ENCODE measurements at regions not wholly inside any gene's neighbourhood (a gene's known extent, or its start where the extent isn't known, plus 50 kb on each side); places are given as distances from the start of the nearest gene placed in this dataset.

DNA sequence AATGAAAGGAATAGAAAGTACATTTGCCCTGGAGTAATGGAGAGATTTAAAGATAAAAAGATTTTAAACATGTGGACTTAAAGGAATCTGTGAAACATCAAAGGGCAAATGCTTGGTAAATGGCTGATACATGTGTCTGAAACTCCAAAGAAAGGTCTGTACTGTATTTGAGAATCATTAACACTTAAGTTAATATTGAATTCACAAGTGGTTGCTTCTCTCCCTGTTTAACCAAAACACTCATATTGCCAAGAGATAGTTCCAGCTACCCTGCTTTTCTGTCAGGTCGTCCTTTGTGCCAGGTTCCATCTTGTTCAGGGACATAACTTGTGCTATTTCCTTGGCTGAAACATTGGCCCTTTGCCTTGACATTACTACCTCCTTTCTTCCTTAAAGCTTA is 171.3 kb upstream of the HS3ST5 start:
- Histone ChIP-seq H3K27me3 (no peaks in the 10 kb centered on the region), H3K9me3 (replicated peaks) (no peaks in the 10 kb centered on the region), H3K36me3 (no peaks in the 10 kb centered on the region), H3K4me1 (no peaks in the 10 kb centered on the region), H3K27ac (no peak overlapping the region), H3K4me3 (no peak overlapping the region)
- no peak for DNase-seq

DNA sequence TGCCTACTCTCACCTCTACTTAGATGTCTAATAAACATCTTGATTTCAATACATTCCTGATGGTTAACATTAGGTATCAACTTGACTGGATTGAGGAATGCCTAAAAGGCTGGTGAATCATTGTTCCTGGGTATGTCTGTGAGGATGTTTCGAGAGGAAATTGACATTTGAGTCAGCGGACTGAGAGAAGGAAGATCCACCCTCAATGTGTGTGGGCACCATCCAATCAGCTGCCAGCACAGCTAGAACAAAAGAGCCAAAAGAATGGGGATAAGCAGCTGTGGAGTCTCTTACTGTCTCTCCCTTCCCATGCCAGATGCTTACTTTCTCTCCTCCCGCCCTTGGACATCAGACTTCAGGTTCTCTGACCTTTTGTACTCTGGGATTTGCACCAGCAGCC is 128.6 kb upstream of the HS3ST5 start:
- Histone ChIP-seq H3K9me3 (replicated peaks) (no peaks in the 10 kb centered on the region), H3K27me3 (peaks cover 3% of the 10 kb centered on the region; the same call in 1 of the 2 replicates), H3K36me3 (no peaks in the 10 kb centered on the region), H3K4me3 (no peak overlapping the region), H3K4me1 (no peaks in the 10 kb centered on the region), H3K27ac (no peak overlapping the region)
- DNase-seq: peak in 1 of 2 experiments; percentile 6

DNA sequence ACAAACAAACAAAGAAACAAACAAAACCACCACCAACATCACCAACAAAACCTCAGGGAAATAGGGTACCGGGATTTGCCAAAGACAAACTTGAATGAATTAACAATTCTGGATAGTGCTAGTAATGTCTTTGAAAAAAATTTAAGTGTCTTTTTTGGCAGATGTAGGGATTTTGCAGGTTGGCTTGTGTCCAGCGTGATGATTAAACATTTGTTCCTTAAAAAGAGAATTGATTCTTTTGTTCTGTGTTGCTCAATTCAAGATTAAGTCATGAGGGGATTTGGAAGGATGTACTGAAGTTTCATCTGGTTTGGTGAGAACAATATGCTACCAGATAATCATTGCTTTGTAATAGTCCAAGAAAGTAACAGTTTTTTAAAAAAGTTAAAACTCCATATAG is 125.1 kb upstream of the HS3ST5 start:
- H3K4me1 ChIP-seq: no peaks in the 10 kb centered on the region
- H3K27ac ChIP-seq: no peak overlapping the region
- no peak for DNase-seq
- H3K27me3 ChIP-seq: peaks cover 1% of the 10 kb centered on the region; the same call in 1 of the 2 replicates
- no peaks in the 10 kb centered on the region for H3K36me3 ChIP-seq
- no peak overlapping the region for H3K4me3 ChIP-seq
- no peaks in the 10 kb centered on the region for H3K9me3 ChIP-seq (replicated peaks)

DNA sequence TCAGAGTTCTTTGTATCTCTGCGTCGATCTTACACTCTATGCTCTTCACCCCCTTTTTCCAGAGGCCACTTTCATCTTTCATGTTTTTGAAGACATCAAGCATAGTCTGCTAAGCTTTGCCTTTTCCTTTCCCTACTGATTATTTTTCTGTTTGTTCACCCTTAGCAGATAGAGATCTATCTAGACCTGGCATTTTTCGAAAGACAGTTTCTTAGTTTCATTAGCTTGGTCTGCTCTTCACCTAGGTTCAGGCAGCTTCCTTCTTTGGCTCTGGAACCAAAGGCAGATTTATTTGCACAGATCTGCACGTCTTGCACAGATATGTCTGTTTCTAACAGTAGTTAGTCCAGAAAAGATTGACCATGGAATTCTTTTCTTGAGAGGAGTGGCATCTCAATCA is 122.7 kb upstream of the HS3ST5 start:
- Histone ChIP-seq H3K36me3 (no peaks in the 10 kb centered on the region), H3K27ac (no peak overlapping the region), H3K4me1 (no peaks in the 10 kb centered on the region), H3K4me3 (no peak overlapping the region), H3K27me3 (no peaks in the 10 kb centered on the region), H3K9me3 (replicated peaks) (no peaks in the 10 kb centered on the region)
- DNase-seq: no peak

DNA sequence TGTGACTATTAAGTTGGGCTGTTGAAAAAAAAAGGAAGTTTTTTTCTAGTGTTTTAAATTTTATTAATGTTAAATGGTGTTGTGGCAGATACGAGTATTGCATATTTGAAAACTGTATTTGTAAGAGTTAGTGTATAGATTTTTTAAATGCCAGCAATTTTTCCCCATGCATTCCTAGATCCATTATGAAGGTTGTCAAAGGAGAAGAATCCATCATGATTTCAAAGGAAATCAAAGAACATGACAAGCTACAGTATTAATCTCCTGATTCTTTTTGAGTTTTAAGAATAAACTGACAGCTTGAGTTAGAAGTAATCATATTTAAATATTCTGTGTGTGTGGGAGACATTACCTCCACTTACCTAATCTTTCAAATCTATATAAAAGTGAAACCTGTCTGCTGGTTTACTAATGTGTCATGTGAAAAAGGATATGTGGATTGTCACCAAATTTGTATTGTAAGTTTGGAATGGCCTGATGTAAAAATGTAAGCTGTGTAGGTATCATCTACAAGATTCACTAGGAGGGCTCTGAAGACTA is 111.0 kb upstream of the HS3ST5 start:
- Histone ChIP-seq H3K36me3 (no peaks in the 10 kb centered on the region), H3K27me3 (no peaks in the 10 kb centered on the region), H3K27ac (no peak overlapping the region), H3K4me3 (no peak overlapping the region), H3K9me3 (replicated peaks) (no peaks in the 10 kb centered on the region), H3K4me1 (no peaks in the 10 kb centered on the region)
- DNase-seq: no peak

DNA sequence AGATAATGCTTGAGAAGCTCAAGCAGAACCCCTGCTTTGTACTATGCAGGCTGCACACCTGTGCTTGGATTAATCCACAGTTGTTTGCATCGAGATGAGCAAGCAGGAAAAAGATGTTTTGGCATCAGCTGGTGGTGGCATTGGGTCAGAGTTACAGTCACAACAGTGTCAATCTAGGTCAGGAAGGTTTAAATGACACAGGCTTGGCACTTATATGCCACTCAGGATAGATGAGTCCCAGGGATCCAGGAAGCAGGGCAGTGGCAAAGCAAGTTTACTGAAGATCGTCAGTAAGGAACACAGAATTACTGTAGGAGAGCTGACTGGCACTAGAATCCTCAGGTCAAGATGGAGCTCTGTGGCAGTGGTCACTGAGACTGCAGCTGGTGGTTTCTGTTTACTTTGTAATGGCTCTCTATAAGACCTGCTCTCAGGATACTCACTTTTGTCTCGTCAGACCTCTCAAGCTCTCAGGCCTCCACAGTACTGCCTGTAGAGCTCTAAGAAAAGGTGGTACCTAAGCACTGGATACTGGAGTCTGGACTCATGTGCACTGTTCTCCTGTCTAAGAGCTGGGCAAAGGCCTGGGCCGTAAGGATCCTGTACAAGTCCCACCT is 110.1 kb upstream of the HS3ST5 start:
- H3K27ac ChIP-seq: no peak overlapping the region
- H3K4me3 ChIP-seq: no peak overlapping the region
- no peaks in the 10 kb centered on the region for H3K9me3 ChIP-seq (replicated peaks)
- H3K4me1 ChIP-seq: no peaks in the 10 kb centered on the region
- no peaks in the 10 kb centered on the region for H3K27me3 ChIP-seq
- no peak for DNase-seq
- H3K36me3 ChIP-seq: no peaks in the 10 kb centered on the region

DNA sequence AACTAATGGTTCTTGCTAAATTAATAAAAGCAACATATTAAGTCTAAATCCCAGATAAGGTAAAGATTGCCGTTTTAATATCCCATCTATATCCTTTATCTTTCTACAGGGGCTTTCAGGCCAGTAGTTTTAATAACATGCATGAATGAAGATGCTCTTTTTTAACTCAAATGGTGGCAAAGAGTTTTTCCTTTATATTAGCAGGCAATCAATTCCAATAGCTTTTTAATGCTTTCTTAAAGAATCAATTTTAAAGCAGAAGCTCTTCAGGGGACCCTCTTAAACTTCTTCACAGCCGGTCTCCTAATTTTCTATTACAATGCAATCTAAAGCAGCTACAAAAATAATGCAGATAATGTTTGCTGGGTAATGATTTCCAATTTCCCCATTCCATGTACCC is 107.8 kb upstream of the HS3ST5 start:
- H3K4me3 ChIP-seq: no peak overlapping the region
- DNase-seq: no peak
- no peaks in the 10 kb centered on the region for H3K4me1 ChIP-seq
- no peaks in the 10 kb centered on the region for H3K9me3 ChIP-seq (replicated peaks)
- H3K27me3 ChIP-seq: no peaks in the 10 kb centered on the region
- H3K27ac ChIP-seq: no peak overlapping the region
- no peaks in the 10 kb centered on the region for H3K36me3 ChIP-seq

DNA sequence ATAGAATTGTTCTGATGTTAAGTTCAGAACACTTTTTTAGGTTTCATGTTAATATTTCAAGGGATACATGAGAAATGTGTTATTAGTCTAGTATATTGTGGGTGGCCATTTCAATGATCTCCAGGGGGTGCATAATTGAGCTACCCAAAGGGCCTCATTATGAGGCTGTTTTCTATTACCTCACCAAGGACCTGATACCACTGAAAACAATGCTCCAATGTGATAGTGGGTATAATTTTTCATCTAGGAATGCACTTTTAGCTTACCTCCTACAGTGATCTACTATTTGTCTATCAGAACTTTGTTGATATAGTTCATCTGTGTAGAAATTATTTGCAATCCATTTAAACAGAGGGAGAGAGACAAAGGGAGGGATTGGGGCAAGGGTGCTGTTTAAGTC is 106.8 kb upstream of the HS3ST5 start:
- Histone ChIP-seq H3K4me3 (no peak overlapping the region), H3K36me3 (no peaks in the 10 kb centered on the region), H3K27me3 (no peaks in the 10 kb centered on the region), H3K27ac (no peak overlapping the region), H3K9me3 (replicated peaks) (no peaks in the 10 kb centered on the region), H3K4me1 (no peaks in the 10 kb centered on the region)
- DNase-seq: no peak

DNA sequence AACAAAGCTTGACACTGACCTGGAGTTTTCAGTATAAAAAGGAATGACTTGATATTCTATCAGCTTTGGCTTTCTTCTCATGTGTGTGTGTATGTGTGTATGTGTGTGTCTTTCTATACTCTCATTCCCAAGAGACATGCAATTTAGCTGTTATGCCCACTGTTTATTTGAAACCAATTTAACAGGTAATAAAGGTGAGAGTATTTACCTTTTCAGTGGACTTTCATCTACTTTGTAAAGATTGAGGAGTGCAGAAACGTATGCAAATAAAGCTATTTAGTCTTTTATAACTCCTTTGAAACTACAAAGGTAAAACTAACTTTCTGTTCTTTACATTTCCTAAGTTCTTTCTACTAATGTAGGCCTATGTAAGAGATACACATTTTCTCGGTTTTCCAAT is 103.5 kb upstream of the HS3ST5 start:
- DNase-seq: no peak
- Histone ChIP-seq H3K27ac (no peak overlapping the region), H3K27me3 (no peaks in the 10 kb centered on the region), H3K9me3 (replicated peaks) (no peaks in the 10 kb centered on the region), H3K36me3 (no peaks in the 10 kb centered on the region), H3K4me1 (no peaks in the 10 kb centered on the region), H3K4me3 (no peak overlapping the region)

DNA sequence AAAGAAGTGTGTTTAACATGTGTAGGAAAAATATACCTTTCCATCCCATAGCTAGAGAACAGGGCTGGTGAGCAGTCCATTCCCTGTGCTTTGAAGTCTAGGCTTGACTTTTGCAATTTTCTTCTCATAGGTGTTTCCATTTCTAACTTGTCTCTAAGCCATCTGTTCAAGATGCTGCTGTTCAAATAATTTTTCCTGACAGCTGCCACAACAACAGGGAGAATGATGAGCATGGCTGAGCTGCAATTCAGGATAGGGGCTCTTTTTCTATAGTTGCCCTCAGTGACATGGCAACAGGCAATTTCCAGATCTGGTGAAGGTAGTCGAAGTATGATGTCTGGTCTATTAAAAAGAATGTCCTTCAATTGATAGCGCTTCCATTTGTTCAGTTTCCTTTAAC is 103.0 kb upstream of the HS3ST5 start:
- Histone ChIP-seq H3K4me1 (no peaks in the 10 kb centered on the region; the same call in 1 of the 2 replicates), H3K27me3 (no peaks in the 10 kb centered on the region), H3K36me3 (no peaks in the 10 kb centered on the region), H3K4me3 (no peak overlapping the region), H3K9me3 (replicated peaks) (no peaks in the 10 kb centered on the region), H3K27ac (no peak overlapping the region)
- DNase-seq: no peak

DNA sequence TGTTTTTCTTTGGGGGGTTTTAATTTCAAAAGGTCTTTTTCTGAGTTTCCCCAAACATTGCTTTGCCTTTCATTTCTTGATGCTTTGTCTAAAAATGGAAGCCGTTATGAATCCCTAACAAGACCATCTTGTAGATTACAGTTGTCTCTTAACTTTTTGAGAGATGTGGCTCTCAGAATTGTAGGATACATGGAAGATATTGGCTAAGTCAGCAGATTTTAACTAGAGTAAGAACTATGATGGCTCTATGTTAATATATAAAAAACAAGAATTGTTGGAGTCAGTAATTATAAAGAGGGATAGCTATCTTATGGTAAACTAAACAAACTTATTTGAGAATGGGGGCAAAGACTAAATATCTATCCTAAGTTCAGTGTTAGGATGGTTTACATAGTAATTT is 96.6 kb upstream of the HS3ST5 start:
- H3K27ac ChIP-seq: no peak overlapping the region
- 0 out of 2 replicates have a peak, but pooled peaks cover 3% of the 10 kb centered on the region for H3K27me3 ChIP-seq
- no peaks in the 10 kb centered on the region; the same call in 1 of the 2 replicates for H3K4me1 ChIP-seq
- no peaks in the 10 kb centered on the region for H3K9me3 ChIP-seq (replicated peaks)
- no peaks in the 10 kb centered on the region for H3K36me3 ChIP-seq
- no peak for DNase-seq
- no peak overlapping the region for H3K4me3 ChIP-seq

DNA sequence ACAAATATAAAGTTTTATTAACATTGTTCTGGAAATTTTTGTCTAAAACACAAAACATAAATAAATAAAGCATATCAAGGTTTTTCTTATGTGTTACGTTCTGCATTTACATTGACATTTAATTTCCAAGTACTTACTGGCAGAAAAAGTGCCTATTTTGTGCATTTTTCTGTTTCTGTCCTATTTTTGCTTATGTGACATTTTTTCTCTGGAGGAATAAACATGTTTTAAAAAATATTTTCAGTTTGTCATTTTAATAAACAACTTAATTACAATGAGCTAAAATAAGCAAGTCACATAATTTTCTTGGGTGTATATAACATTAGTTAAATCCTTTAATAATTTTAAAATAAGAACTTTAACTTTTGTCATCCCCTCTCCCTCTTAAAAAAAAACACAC is 94.4 kb upstream of the HS3ST5 start:
- no peak overlapping the region for H3K4me3 ChIP-seq
- H3K9me3 ChIP-seq (replicated peaks): no peaks in the 10 kb centered on the region
- 0 out of 2 replicates have a peak, but pooled peaks cover 3% of the 10 kb centered on the region for H3K27me3 ChIP-seq
- DNase-seq: no peak
- no peaks in the 10 kb centered on the region; the same call in 1 of the 2 replicates for H3K4me1 ChIP-seq
- no peak overlapping the region for H3K27ac ChIP-seq
- H3K36me3 ChIP-seq: no peaks in the 10 kb centered on the region

DNA sequence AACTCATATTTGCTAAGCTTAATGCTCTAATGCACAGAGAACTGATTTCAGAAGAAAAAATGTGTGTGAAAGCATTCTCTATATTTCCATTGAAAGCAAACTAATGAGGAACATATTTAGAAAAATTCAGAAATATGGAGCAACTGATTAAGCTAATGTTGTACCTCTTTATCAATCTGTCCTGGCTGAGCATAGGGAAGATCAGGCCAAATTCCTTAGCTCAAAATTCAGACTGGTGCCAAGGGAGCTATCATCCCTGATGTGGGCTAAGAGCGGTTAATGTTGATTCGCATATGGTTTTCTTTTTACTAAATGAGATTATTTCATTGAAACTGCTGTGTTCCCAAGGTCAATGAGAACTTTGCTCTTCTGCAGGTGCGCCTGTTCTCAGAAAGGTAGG is 93.9 kb upstream of the HS3ST5 start:
- Histone ChIP-seq H3K27me3 (0 out of 2 replicates have a peak, but pooled peaks cover 3% of the 10 kb centered on the region), H3K4me3 (no peak overlapping the region), H3K4me1 (no peaks in the 10 kb centered on the region; the same call in 1 of the 2 replicates), H3K27ac (no peak overlapping the region), H3K9me3 (replicated peaks) (no peaks in the 10 kb centered on the region), H3K36me3 (no peaks in the 10 kb centered on the region)
- DNase-seq: no peak

DNA sequence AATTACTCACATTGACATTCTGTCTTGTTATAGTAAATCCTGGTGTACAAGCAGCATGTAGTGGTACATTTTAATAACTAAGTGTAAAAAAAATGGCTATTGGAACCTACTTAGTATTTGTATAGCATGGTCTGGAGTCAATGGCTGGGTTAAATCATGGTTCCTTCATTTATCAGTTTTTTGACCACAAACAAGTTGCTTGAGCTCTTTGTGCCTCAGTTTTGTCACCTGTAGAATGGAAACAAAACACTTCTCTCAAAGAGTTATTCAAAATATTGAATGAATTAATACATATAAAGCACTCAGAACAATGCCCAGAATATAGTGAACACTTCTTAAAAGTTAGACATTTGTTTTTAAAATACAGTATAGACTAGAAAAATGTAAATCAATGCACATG is 93.2 kb upstream of the HS3ST5 start:
- no peak overlapping the region for H3K27ac ChIP-seq
- H3K9me3 ChIP-seq (replicated peaks): no peaks in the 10 kb centered on the region
- no peak for DNase-seq
- no peaks in the 10 kb centered on the region for H3K4me1 ChIP-seq
- no peak overlapping the region for H3K4me3 ChIP-seq
- 0 out of 2 replicates have a peak, but pooled peaks cover 3% of the 10 kb centered on the region for H3K27me3 ChIP-seq
- no peaks in the 10 kb centered on the region for H3K36me3 ChIP-seq

DNA sequence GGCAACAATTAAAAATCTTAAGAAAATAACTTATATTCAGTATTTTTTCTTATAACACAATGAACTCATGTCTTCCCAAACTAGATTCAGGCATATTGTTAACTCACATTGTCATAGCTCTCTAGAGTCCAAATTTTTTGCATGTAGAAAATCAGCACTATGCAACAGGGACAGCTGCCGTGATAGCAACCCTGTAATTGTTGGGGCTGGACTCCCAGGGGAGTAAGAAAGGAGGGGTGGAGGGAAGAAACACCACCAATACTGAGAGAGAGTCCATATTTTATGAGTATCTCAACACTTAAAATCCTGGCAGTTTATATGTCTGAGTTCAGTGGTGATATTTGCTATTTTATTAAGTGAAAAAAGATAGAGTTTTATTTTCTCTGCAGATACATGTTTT is 89.6 kb upstream of the HS3ST5 start:
- no peaks in the 10 kb centered on the region for H3K27me3 ChIP-seq
- peak; percentile 34 to 54 for DNase-seq
- no peak overlapping the region for H3K4me3 ChIP-seq
- H3K9me3 ChIP-seq (replicated peaks): no peaks in the 10 kb centered on the region
- H3K27ac ChIP-seq: no peak overlapping the region
- H3K4me1 ChIP-seq: no peaks in the 10 kb centered on the region
- no peaks in the 10 kb centered on the region for H3K36me3 ChIP-seq

DNA sequence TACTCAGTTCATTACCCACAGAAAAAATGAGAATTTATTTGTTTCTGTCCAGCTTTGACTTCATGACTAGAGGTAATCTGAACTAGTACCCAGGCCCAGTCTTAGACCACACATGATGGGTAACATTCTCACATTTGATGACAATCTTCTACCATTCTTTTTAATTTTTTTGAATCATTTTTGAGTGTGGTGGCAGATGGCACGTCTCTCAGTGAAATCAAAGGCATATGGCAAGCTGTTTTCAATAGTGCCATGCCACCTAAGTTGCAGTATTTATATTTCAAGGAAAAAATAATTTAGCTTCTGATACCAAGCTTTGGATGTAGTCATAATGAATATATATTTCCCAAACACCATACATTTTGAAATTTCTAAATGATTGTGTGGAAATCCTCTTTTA is 88.8 kb upstream of the HS3ST5 start:
- DNase-seq: no peak
- no peak overlapping the region for H3K4me3 ChIP-seq
- no peaks in the 10 kb centered on the region for H3K9me3 ChIP-seq (replicated peaks)
- H3K27me3 ChIP-seq: no peaks in the 10 kb centered on the region
- H3K27ac ChIP-seq: no peak overlapping the region
- H3K36me3 ChIP-seq: no peaks in the 10 kb centered on the region
- H3K4me1 ChIP-seq: no peaks in the 10 kb centered on the region

Measured in SJCRH30 (cell line).